ENCODE measurements at regions not wholly inside any gene's neighbourhood (a gene's known extent, or its start where the extent isn't known, plus 50 kb on each side); places are given as distances from the start of the nearest gene placed in this dataset.

DNA sequence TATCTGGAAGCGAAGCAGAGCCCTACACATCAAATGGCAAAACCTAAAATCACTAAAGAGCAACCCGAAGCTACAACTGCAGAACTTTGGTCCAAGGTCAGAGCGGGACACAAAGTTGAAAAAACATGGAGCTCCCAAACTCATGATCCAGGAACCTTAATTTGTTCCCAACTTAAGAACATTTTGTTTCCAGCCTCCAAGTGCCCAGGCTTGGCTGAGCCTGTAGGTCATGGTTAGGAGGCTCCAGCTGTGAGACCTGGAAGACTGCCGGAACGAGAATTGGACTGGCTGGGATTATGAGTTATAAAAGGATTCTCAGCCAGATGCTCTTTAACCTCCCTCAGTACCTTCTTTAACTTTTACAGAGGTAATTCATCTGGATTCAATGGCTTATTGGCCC, 349.1 kb upstream of the DDX53 start:
- no peaks in the 10 kb centered on the region for H3K27me3 ChIP-seq (ENCODE audit: control insufficient read depth in 2 of 2, insufficient read depth in 2 of 2, low read length in 2 of 2)
- ATAC-seq (no peak), FAIRE-seq (no peak), DNase-seq (ENCODE audit: extremely low read depth in 1 of 4, low spot score in 3 of 4) (no peak)
- no peaks in the 10 kb centered on the region for H3K79me2 ChIP-seq (ENCODE audit: control insufficient read depth, insufficient read depth, low read length)
- no peaks in the 10 kb centered on the region for H3K36me3 ChIP-seq (ENCODE audit: control insufficient read depth, insufficient read depth, low read length)
- 0% methylated on average over 5 of the region's 5 CpGs for WGBS (ENCODE audit: insufficient coverage, low coverage, missing lambda C conversion rate)
- H3K9me1 ChIP-seq (ENCODE audit: control insufficient read depth, insufficient read depth, low read length) = no peaks in the 10 kb centered on the region
- no peak overlapping the region for H2AFZ ChIP-seq (ENCODE audit: low read depth, low read length)
- no peak overlapping the region for H3K4me2 ChIP-seq (ENCODE audit: insufficient read depth, low read length)
- intact Hi-C loops (cut with micrococcal nuclease) (no loop called here), in situ Hi-C loops (cut with MboI) (no loop called here)
- no peak overlapping the region for H3K4me3 ChIP-seq
- no peak for TF ChIP-seq ZNF197 (CRISPR knock-in tag; IDR thresholded peaks at IDR 0.05; ENCODE audit: low read depth)
- TF ChIP-seq PPARD (CRISPR knock-in tag; IDR thresholded peaks at IDR 0.05) = no peak
- TF ChIP-seq CBX1 (IDR thresholded peaks at IDR 0.05; ENCODE audit: low read depth) = no peak
- TF ChIP-seq, protein P1, sequence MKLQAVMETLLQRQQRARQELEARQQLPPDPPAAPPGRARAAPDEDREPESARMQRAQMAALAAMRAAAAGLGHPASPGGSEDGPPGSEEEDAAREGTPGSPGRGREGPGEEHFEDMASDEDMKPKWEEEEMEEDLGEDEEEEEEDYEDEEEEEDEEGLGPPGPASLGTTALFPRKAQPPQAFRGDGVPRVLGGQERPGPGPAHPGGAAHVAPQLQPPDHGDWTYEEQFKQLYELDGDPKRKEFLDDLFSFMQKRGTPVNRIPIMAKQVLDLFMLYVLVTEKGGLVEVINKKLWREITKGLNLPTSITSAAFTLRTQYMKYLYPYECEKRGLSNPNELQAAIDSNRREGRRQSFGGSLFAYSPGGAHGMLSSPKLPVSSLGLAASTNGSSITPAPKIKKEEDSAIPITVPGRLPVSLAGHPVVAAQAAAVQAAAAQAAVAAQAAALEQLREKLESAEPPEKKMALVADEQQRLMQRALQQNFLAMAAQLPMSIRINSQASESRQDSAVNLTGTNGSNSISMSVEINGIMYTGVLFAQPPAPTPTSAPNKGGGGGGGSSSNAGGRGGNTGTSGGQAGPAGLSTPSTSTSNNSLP (IDR thresholded peaks at IDR 0.05; ENCODE audit: borderline replicate concordance, low read depth, low read length) = no peak
- ChIA-PET CTCF (ENCODE audit: low intra/inter-chr PET ratio) (no interaction called here), POLR2A (no interaction called here)
- no peaks in the 10 kb centered on the region for H4K20me1 ChIP-seq (replicated peaks; ENCODE audit: control insufficient read depth, insufficient read depth, low read length)
- no peak overlapping the region for H3K9ac ChIP-seq (ENCODE audit: insufficient read depth in 1 of 2, low read depth in 2 of 2, low read length in 2 of 2)
- no peaks in the 10 kb centered on the region for H3K4me1 ChIP-seq (replicated peaks in 1 of 2; ENCODE audit: control insufficient read depth in 2 of 2, insufficient read depth in 2 of 2, low read length in 2 of 2)
- H3K27ac ChIP-seq (ENCODE audit: extremely low read depth, low read depth, low read length) = no peak overlapping the region
- no peaks in the 10 kb centered on the region for H3K9me3 ChIP-seq (replicated peaks; ENCODE audit: control insufficient read depth, insufficient read depth, low read depth, low read length)
- no TSS peak for BruUV-seq (replicated peaks)

DNA sequence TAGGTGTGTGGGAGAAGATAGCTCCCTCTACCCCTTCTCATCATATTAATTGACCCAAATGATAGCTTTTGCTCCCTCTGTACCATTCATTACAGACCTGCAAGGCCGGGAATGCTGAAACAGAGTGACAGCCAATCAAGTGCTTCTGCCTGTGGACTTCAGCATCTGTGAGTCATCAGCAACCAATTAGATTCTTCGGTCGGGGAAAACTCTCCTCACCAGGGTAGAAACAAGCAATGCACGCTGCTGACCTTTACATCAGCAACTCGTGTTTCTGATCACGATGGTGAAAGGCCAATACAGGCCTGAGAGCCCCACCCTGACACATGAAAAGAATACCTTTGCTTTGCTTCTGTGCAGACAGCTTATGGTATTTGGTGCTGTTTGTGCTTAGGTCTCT, 347.2 kb upstream of the DDX53 start:
- no peak for FAIRE-seq
- Histone ChIP-seq H3K79me2 (ENCODE audit: control insufficient read depth, insufficient read depth, low read length) (no peaks in the 10 kb centered on the region), H3K4me2 (ENCODE audit: insufficient read depth, low read length) (no peak overlapping the region), H2AFZ (ENCODE audit: low read depth, low read length) (no peak overlapping the region), H3K9me3 (replicated peaks; ENCODE audit: control insufficient read depth, insufficient read depth, low read depth, low read length) (no peaks in the 10 kb centered on the region), H3K36me3 (ENCODE audit: control insufficient read depth, insufficient read depth, low read length) (no peaks in the 10 kb centered on the region), H3K4me1 (replicated peaks in 1 of 2; ENCODE audit: control insufficient read depth in 2 of 2, insufficient read depth in 2 of 2, low read length in 2 of 2) (no peaks in the 10 kb centered on the region), H3K27me3 (ENCODE audit: control insufficient read depth in 2 of 2, insufficient read depth in 2 of 2, low read length in 2 of 2) (no peaks in the 10 kb centered on the region), H4K20me1 (replicated peaks; ENCODE audit: control insufficient read depth, insufficient read depth, low read length) (no peaks in the 10 kb centered on the region), H3K9ac (ENCODE audit: insufficient read depth in 1 of 2, low read depth in 2 of 2, low read length in 2 of 2) (no peak overlapping the region), H3K9me1 (ENCODE audit: control insufficient read depth, insufficient read depth, low read length) (no peaks in the 10 kb centered on the region), H3K4me3 (no peak overlapping the region), H3K27ac (ENCODE audit: extremely low read depth, low read depth, low read length) (no peak overlapping the region)
- 0% methylated on average over 6 of the region's 6 CpGs for WGBS (ENCODE audit: insufficient coverage, low coverage, missing lambda C conversion rate)
- no TSS peak for BruUV-seq (replicated peaks)
- in situ Hi-C loops (cut with MboI) = no loop called here
- ChIA-PET POLR2A (no interaction called here), CTCF (ENCODE audit: low intra/inter-chr PET ratio) (interaction anchor here (0.6 kb wide), 1 partner anchor 24 kb away, joined by 3 read pairs; no protein-coding TSS in a partner anchor)
- intact Hi-C loops (cut with micrococcal nuclease) = no loop called here
- no peak for ATAC-seq
- no peak for DNase-seq (ENCODE audit: extremely low read depth in 1 of 4, low spot score in 3 of 4)
- TF ChIP-seq, protein P2, sequence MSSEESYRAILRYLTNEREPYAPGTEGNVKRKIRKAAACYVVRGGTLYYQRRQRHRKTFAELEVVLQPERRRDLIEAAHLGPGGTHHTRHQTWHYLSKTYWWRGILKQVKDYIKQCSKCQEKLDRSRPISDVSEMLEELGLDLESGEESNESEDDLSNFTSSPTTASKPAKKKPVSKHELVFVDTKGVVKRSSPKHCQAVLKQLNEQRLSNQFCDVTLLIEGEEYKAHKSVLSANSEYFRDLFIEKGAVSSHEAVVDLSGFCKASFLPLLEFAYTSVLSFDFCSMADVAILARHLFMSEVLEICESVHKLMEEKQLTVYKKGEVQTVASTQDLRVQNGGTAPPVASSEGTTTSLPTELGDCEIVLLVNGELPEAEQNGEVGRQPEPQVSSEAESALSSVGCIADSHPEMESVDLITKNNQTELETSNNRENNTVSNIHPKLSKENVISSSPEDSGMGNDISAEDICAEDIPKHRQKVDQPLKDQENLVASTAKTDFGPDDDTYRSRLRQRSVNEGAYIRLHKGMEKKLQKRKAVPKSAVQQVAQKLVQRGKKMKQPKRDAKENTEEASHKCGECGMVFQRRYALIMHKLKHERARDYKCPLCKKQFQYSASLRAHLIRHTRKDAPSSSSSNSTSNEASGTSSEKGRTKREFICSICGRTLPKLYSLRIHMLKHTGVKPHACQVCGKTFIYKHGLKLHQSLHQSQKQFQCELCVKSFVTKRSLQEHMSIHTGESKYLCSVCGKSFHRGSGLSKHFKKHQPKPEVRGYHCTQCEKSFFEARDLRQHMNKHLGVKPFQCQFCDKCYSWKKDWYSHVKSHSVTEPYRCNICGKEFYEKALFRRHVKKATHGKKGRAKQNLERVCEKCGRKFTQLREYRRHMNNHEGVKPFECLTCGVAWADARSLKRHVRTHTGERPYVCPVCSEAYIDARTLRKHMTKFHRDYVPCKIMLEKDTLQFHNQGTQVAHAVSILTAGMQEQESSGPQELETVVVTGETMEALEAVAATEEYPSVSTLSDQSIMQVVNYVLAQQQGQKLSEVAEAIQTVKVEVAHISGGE (CRISPR knock-in tag; IDR thresholded peaks at IDR 0.05) = no peak
- no peak for TF ChIP-seq NONO (IDR thresholded peaks at IDR 0.05; ENCODE audit: low read depth in 2 of 2, low read length in 1 of 2)
- no peak for TF ChIP-seq HMG20A (CRISPR knock-in tag; conservative IDR thresholded peaks at IDR 0.05)
- TF ChIP-seq, protein P3, sequence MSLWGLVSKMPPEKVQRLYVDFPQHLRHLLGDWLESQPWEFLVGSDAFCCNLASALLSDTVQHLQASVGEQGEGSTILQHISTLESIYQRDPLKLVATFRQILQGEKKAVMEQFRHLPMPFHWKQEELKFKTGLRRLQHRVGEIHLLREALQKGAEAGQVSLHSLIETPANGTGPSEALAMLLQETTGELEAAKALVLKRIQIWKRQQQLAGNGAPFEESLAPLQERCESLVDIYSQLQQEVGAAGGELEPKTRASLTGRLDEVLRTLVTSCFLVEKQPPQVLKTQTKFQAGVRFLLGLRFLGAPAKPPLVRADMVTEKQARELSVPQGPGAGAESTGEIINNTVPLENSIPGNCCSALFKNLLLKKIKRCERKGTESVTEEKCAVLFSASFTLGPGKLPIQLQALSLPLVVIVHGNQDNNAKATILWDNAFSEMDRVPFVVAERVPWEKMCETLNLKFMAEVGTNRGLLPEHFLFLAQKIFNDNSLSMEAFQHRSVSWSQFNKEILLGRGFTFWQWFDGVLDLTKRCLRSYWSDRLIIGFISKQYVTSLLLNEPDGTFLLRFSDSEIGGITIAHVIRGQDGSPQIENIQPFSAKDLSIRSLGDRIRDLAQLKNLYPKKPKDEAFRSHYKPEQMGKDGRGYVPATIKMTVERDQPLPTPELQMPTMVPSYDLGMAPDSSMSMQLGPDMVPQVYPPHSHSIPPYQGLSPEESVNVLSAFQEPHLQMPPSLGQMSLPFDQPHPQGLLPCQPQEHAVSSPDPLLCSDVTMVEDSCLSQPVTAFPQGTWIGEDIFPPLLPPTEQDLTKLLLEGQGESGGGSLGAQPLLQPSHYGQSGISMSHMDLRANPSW (CRISPR knock-in tag; IDR thresholded peaks at IDR 0.05) = no peak
